ENCODE measurements at regions not wholly inside any gene's neighbourhood (a gene's known extent, or its start where the extent isn't known, plus 50 kb on each side); places are given as distances from the start of the nearest gene placed in this dataset.
"Not testable (repeated sequence)": the region's sequence is repeated elsewhere in the genome, so short reads cannot be mapped to it uniquely, and the experiment has no call there.

DNA sequence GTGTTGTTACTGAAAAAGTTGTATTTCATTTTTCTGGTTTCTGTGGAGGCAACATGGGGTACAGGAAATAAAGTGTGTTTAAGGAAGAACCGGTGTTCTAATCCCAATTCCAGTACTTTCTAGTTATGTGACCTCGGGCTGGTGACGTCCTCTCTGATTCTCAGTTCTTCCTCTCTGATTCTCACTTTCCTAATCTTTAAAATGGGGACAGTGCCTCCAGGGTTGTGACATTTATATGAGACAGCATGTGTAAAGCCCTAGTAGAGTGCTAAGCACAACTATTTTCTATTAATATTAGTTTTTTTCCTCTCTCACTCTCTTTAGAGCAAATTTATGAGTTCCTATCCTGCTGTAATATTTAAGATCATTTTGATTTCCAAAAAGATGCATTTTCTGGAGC lies 50.9 kb upstream of the PTPDC1 start:
- DNase-seq: no peak

DNA sequence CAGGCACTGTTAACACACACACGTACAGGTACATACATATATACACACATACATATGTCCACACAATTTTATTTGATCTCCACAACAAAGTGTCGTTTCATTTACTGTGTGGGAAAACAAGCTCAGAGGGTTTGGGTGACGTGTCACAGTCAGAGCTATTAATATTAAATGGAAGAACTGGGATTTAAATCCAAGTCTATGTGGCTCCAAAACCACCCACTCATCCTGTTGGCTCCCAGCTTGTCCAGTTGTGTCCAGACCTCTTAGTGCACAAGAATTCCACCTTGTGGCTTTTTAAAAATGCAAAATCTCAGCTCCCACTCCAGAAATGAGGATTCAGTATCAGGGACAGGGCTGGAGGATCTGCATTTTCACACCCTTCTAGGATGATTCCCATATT lies 52.3 kb upstream of the PTPDC1 start:
- DNase-seq: no peak

DNA sequence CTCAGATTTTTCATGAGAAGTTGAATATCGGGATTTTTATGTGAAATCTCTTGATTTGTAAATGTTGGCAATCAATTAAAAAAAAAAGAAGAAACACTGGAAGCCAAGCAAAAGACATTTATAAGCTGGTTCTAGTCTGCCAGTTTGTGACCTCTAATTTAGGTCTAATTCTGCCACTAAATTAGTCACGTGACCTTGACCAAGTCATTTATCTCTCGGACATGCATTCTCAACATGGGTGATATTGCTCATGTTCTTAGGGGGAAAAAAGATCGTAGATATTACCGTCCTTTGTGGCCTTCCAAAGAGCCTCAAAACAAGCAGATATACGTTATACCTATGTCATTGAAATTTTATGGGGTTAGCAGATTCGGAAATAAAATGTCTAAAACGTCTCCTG lies 52.9 kb upstream of the PTPDC1 start:
- DNase-seq: no peak

DNA sequence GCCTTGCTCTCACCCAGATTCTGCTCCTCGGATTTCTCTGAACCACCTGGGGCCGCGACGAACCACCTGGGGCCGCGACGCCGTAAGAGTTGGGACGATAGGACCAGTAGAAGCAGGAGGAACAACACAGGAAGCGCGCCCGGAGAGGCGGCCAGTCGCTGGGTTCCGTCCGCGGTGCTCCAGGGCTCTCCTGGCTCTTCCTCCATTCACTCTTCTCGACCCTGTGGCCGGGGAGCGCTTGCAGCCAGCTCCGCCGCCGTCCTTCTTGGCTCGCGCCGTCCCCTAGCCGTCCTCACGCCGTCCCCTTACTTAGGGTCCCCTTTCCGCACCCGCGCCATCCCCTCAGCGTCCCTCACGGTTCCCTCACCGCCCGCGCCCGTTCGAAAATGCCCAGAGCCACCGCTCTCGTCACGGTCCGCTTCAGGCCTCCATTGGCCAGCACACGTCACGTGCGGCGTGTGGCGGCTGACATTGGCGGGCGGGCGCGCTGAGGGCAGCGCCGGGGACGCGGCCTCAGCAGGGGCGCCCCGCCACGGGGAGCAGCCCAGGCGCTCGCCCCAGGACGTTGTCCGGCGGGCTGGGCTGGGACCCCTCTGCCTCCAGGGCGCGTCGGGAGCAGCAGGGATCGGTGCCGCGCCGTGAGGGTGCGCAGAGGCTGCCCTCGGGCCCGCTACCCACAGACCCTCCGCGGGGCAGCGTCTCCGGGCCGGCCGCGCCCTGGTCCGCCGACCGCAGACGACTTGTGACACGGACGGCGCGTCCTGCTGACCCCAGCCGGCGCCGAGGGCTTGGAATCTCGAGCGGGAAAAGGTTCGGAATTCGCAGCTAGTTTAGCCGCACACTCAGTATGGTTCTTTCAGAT lies 53.7 kb upstream of the PTPDC1 start:
- DNase-seq: peak; percentile 82

DNA sequence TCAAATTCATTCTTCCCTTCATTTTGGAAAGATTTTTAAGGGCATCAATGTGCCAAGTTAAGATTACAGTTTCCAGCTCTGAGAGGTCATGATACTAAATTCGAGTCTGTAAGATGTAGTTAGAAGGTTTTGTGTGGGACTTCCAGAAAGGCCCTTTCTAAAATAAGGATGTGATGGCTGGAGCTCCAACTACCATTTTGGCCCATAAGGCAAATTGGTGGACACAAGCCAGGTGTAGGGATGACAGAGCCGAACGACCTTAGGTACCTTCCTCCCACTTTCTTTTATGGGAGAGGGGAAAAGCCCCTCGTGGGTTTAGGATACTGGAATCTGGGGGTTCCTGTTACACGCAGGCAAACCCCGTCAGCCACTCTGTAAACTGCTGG lies 54.3 kb upstream of the PTPDC1 start:
- DNase-seq: no peak

- no peak for DNase-seq
Observed at GRCh38 chr9:94026816-94027215, 57.4 kb upstream of the PTPDC1 start.

DNA sequence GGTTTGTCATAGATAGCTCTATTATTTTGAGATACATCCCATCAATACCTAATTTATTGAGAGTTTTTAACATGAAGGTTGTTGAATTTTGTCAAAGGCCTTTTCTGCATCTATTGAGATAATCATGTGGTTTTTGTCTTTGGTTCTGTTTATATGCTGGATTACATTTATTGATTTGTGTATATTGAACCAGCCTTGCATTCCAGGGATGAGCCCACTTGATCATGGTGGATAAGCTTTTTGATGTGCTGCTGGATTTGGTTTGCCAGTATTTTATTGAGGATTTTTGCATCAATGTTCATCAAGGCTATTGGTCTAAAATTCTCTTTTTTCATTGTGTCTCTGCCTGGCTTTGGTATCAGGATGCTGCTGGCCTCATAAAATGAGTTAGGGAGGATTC lies 61.8 kb upstream of the PTPDC1 start:
- not testable (repeated sequence) for DNase-seq

GRCh38 chr9:94020836-94021235 lies 63.4 kb upstream of the PTPDC1 start:
- not testable (repeated sequence) for DNase-seq

DNA sequence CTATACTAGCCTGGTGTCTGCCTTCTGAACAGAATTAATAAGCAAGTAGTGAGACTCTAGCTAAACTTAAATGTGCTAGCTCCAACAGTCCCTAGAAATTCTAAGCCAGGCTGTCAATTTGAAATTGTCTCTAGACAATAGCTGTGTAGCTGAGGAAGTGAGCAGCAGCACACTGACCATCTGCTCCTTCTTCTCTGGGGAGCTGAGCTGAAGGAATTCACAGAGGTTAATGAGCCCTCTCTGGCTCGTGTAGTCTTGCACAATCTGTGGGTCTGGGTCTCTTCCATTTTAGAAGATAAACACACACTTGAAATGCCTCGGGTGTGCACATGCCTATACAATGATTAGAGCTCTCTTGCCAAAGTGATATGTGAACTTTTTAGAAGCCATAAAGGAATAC lies 63.5 kb upstream of the BARX1 start:
- no peak for DNase-seq

- no peak for DNase-seq
Observed at GRCh38 chr9:94017939-94018531, 62.9 kb upstream of the BARX1 start.

- no peak for DNase-seq
Observed at GRCh38 chr9:94016744-94017143, 61.6 kb upstream of the BARX1 start.

DNA sequence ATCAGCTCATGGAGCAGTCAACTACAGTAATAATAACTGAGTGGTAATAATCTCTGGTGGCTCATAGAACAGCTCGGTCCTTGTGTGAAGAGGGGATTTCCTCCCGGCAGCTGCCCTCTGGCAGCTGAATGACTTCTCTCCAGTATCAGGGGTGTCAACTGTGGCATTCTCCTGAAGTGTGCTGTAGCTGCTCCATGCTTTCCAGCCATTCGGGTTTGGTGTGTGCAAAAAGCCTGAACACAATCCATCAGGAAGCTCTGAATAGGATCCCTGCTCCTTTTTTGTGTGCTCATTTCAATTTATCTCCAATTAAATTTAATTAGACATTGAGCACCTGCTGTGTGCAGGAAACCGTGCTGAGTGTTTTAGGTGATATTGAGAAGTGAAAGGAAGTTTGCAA lies 59.8 kb upstream of the BARX1 start:
- no peak for DNase-seq

DNA sequence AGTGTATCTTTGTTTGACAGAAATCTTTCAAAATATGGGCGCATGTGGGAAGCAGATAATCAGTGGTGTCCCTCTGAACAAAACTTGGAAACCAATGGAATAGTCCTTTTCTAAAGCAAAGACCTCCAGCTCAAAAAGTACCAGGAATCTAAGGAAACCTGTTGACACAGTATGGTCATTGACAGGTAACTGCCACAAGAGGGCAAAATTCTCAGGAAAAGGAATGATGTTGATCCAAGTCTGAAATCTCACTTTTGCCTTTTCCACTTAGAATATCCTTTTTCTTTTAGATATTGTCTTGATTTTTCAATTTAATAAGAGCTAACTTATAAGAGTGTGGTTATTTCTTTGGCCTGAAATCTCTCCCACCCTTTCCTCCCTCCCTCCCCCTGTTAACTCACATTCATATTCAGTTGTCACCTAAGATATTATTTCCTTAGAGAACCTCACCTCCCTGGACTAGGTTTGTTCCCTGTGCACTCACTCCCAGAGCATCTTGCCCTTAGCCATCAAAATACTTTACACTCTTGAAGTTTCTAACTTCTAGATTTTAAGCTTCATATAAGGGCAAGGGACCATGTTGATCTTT lies 59.0 kb upstream of the BARX1 start:
- no peak for DNase-seq

- no peak for DNase-seq
Observed at GRCh38 chr9:94010980-94011533, 55.9 kb upstream of the BARX1 start.

- no peak for DNase-seq
Observed at GRCh38 chr9:94005272-94005901, 50.2 kb upstream of the BARX1 start.
